ENCODE measurements at regions not wholly inside any gene's neighbourhood (a gene's known extent, or its start where the extent isn't known, plus 50 kb on each side); places are given as distances from the start of the nearest gene placed in this dataset.

DNA sequence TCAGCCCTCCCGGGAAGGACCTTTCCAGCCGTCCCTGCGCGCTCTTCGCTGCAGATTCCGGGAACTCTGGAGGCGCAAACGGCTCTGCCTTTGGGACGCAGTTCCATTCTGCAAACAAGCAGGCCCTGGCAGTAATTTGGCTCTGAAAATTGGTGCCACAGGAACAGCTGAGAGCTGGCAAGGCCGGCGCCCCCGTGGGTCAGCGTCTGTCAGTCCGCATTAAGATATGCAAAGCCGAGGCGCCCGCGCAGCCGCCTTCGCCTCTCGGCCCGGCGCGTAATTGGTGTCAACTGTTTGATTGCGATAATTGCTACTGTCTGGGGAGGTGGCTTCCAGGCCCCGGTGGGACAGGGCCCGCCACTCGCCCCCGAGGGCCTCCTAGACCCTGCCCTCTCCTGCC is 73.6 kb downstream of the NCR2 start:
- no peaks in the 10 kb centered on the region for H3K36me3 ChIP-seq (replicated peaks in 1 of 2; ENCODE audit: insufficient read depth in 1 of 2, low read depth in 2 of 2)
- no peak for ATAC-seq

DNA sequence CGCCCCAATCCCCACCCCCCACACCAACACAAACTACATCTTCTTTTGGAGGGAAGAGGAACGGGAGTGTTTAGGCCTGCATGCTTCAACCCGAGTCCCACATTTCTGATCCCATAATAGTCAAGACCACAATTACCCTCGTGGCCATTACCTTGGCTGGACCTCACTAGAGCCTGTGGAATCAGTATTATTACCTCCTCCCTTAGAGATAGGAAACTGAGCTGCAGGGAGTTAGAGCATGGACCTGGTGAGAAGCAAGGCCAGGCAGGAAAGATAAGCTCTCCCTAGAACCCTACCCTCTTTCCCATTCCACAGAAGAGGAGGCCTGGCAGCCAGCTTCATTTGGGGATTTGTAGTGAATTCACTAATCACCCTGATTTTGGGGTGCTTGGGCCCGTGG is 74.1 kb downstream of the NCR2 start:
- H3K4me3 ChIP-seq: no peak overlapping the region
- ATAC-seq (no peak), DNase-seq (no peak)
- no peak overlapping the region for H3K27ac ChIP-seq
- no peaks in the 10 kb centered on the region for H3K9me3 ChIP-seq
- WGBS, 2 donors: 77 to 85% methylated on average over 5 of the region's 5 CpGs
- TF ChIP-seq, protein P1, sequence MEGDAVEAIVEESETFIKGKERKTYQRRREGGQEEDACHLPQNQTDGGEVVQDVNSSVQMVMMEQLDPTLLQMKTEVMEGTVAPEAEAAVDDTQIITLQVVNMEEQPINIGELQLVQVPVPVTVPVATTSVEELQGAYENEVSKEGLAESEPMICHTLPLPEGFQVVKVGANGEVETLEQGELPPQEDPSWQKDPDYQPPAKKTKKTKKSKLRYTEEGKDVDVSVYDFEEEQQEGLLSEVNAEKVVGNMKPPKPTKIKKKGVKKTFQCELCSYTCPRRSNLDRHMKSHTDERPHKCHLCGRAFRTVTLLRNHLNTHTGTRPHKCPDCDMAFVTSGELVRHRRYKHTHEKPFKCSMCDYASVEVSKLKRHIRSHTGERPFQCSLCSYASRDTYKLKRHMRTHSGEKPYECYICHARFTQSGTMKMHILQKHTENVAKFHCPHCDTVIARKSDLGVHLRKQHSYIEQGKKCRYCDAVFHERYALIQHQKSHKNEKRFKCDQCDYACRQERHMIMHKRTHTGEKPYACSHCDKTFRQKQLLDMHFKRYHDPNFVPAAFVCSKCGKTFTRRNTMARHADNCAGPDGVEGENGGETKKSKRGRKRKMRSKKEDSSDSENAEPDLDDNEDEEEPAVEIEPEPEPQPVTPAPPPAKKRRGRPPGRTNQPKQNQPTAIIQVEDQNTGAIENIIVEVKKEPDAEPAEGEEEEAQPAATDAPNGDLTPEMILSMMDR (IDR thresholded peaks at IDR 0.05): no peak
- no peak for TF ChIP-seq POLR2A (IDR thresholded peaks at IDR 0.05)
- intact Hi-C loops (cut with DNase I): no loop called here
- H3K27me3 ChIP-seq: no peaks in the 10 kb centered on the region
- no peaks in the 10 kb centered on the region for H3K36me3 ChIP-seq (replicated peaks in 1 of 2; ENCODE audit: insufficient read depth in 1 of 2, low read depth in 2 of 2)
- no peaks in the 10 kb centered on the region for H3K4me1 ChIP-seq

More for the DNA sequence above, 73.6 kb downstream of the NCR2 start:
- Histone ChIP-seq H3K27ac (no peak overlapping the region), H3K4me1 (no peaks in the 10 kb centered on the region), H3K4me3 (no peak overlapping the region), H3K9me3 (no peaks in the 10 kb centered on the region), H3K27me3 (no peaks in the 10 kb centered on the region)
- no peak for DNase-seq
- TF ChIP-seq, protein P1 (IDR thresholded peaks at IDR 0.05): no peak
- no peak for TF ChIP-seq POLR2A (IDR thresholded peaks at IDR 0.05)
- intact Hi-C loops (cut with DNase I): no loop called here
- 67 to 80% methylated on average over 3 to 29 of the region's 29 CpGs for WGBS, 2 donors

DNA sequence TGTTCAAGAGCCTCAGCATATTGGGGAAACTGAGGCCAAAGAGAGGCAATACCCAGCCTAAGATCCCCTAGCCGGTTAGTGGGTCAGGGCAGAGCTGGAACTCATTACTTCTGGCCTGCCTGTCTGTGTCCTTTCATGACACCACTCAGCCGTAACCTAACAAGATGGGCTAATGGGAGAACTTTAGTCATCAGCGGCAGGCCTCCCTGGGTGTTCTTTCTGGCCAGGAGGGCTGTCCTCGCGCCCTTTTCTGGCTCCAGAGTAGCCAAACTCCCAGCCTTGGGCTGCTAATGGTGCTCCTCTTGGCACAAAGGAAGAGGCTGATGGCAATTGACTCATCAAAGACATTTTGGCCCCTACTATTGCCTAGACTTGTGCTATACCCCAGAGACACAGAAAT is 76.6 kb downstream of the NCR2 start:
- intact Hi-C loops (cut with DNase I): no loop called here
- TF ChIP-seq, protein P1 (IDR thresholded peaks at IDR 0.05): no peak
- TF ChIP-seq POLR2A (IDR thresholded peaks at IDR 0.05): no peak
- ATAC-seq (no peak), DNase-seq (no peak)
- no peaks in the 10 kb centered on the region for H3K36me3 ChIP-seq (replicated peaks in 1 of 2; ENCODE audit: insufficient read depth in 1 of 2, low read depth in 2 of 2)
- H3K4me1 ChIP-seq: no peaks in the 10 kb centered on the region
- 89 to 95% methylated on average over 5 of the region's 5 CpGs for WGBS, 2 donors
- H3K9me3 ChIP-seq: no peaks in the 10 kb centered on the region
- no peak overlapping the region for H3K4me3 ChIP-seq
- no peaks in the 10 kb centered on the region for H3K27me3 ChIP-seq
- H3K27ac ChIP-seq: no peak overlapping the region

DNA sequence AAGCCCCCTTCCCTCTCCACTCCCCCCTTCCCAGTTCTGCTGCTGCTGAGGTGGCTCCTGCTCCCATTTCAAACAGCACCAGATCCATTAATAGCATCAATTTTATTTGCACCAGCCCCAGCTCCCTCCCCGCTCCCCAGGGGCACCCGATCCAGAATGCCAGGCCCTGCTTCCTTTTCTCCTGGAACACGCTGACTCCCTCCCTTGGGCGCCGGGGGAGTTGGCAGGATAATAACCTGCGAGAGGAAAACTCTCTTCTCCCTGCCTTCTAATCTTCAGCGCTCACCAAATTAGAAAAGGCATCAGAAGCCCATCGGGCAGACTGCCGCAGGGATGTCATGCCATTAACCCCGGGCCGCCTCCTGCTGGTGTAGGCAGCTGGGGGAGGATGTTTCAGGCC is 77.8 kb downstream of the NCR2 start:
- H3K36me3 ChIP-seq (replicated peaks in 1 of 2; ENCODE audit: insufficient read depth in 1 of 2, low read depth in 2 of 2): no peaks in the 10 kb centered on the region
- H3K9me3 ChIP-seq: no peaks in the 10 kb centered on the region
- 71 to 82% methylated on average over 11 of the region's 11 CpGs for WGBS, 2 donors
- H3K4me1 ChIP-seq: no peaks in the 10 kb centered on the region
- H3K27me3 ChIP-seq: no peaks in the 10 kb centered on the region
- TF ChIP-seq, protein P1 (IDR thresholded peaks at IDR 0.05): no peak
- H3K4me3 ChIP-seq: no peak overlapping the region
- no peak overlapping the region for H3K27ac ChIP-seq
- ATAC-seq (no peak), DNase-seq (no peak)
- intact Hi-C loops (cut with DNase I): no loop called here

DNA sequence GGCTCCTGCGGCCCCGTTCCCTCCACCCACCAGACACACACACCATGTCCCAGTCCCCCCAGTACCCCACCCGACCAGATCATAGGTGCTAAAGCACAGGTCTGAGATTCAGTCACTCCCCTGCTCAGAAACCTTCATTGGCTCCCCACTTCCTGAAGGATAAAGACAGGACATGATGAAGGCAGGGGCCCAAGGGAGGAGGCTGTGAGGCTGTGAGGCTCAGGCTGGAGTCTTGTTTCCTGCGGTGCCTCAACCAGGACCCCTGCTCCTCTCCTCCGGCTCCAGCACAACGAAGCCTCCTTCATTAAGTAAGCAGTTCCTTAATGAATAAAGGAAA is 81.1 kb downstream of the NCR2 start:
- Histone ChIP-seq H3K27ac (no peak overlapping the region), H3K27me3 (no peaks in the 10 kb centered on the region)
- 70 to 72% methylated on average over 6 of the region's 6 CpGs for WGBS, 2 donors

More for the DNA sequence above, 81.1 kb downstream of the NCR2 start:
- TF ChIP-seq POLR2A (IDR thresholded peaks at IDR 0.05): no peak
- TF ChIP-seq, protein P1 (IDR thresholded peaks at IDR 0.05): no peak
- Histone ChIP-seq H3K4me1 (no peaks in the 10 kb centered on the region), H3K36me3 (replicated peaks in 1 of 2; ENCODE audit: insufficient read depth in 1 of 2, low read depth in 2 of 2) (no peaks in the 10 kb centered on the region), H3K9me3 (peaks cover 0 to 4% (median 0%) of the 10 kb centered on the region in 3 donors), H3K4me3 (no peak overlapping the region)
- intact Hi-C loops (cut with DNase I): no loop called here
- ATAC-seq (no peak), DNase-seq (no peak)
